Cardiac fibroblast (primary cell): ENCODE measurements at regions not wholly inside any gene's neighbourhood (a gene's known extent, or its start where the extent isn't known, plus 50 kb on each side); places are given as distances from the start of the nearest gene placed in this dataset.

Source experiments
- DNase-seq, 2 donors: peaks; one replicate each; pipeline versions ENCODE4 v3.0.0 to v3.0.0-alpha.2; 2010; ENCODE audit warnings: low read depth in 2 of 2
- H3K4me3 ChIP-seq, 2 donors: replicated peaks in 1 of 2; 1 replicate in 1 of 2; 2 replicates in 1 of 2; pipeline ENCODE4 v1.5.1; 2011; ENCODE audit warnings: low read depth in 2 of 2, low read length in 2 of 2, mild to moderate bottlenecking in 2 of 2, moderate library complexity in 1 of 2
- TF ChIP-seq, protein P1 (sequence below): IDR thresholded peaks from one replicate; pipeline ENCODE4 v1.5.1; 2011; ENCODE audit warnings: low read depth, mild to moderate bottlenecking, low read length, inconsistent platforms

DNA sequence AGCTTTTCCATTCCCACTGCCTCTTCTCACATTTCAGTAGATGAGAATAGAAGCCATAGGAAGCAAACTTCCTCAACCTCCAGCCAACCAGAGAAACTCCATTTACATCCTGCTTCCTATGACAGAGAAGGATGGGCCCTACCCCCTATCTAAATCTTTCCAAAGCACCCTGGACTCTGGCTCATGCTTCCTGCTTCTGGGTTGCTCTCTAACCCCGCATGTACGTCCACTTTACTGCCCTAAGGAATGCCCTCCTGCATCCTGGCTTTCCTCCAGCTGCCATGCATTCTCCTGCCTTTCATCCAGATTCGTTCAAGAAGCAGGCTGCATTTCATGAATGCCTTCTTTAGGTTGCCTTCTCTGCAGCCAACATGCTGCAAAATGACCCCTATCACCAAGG lies 91.9 kb downstream of the FAM217A start:
- DNase-seq: peak; percentile 30 to 85
- TF ChIP-seq, protein P1, sequence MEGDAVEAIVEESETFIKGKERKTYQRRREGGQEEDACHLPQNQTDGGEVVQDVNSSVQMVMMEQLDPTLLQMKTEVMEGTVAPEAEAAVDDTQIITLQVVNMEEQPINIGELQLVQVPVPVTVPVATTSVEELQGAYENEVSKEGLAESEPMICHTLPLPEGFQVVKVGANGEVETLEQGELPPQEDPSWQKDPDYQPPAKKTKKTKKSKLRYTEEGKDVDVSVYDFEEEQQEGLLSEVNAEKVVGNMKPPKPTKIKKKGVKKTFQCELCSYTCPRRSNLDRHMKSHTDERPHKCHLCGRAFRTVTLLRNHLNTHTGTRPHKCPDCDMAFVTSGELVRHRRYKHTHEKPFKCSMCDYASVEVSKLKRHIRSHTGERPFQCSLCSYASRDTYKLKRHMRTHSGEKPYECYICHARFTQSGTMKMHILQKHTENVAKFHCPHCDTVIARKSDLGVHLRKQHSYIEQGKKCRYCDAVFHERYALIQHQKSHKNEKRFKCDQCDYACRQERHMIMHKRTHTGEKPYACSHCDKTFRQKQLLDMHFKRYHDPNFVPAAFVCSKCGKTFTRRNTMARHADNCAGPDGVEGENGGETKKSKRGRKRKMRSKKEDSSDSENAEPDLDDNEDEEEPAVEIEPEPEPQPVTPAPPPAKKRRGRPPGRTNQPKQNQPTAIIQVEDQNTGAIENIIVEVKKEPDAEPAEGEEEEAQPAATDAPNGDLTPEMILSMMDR: no peak
- H3K4me3 ChIP-seq: no peak overlapping the region

DNA sequence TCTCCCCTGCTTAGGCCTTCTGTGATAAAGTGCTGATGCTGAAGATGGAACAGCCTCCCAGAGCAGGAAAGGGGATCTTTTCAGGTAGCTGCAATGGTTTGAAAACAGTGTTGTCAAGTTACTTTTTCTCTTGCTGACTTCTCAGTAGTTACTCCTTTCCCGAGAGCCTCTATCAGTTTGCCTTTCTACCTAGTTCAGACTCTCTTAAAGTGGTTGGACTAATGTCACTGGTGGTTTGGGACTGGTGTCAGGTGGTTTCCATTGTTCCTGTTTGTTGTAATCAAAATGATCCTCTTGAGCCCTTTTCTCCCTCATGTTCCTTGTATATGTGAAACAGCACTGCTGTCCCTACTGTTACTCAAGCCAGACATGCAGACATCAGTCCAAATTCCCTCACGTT lies 91.4 kb downstream of the FAM217A start:
- H3K4me3 ChIP-seq: no peak overlapping the region
- TF ChIP-seq, protein P1: no peak
- DNase-seq: no peak

DNA sequence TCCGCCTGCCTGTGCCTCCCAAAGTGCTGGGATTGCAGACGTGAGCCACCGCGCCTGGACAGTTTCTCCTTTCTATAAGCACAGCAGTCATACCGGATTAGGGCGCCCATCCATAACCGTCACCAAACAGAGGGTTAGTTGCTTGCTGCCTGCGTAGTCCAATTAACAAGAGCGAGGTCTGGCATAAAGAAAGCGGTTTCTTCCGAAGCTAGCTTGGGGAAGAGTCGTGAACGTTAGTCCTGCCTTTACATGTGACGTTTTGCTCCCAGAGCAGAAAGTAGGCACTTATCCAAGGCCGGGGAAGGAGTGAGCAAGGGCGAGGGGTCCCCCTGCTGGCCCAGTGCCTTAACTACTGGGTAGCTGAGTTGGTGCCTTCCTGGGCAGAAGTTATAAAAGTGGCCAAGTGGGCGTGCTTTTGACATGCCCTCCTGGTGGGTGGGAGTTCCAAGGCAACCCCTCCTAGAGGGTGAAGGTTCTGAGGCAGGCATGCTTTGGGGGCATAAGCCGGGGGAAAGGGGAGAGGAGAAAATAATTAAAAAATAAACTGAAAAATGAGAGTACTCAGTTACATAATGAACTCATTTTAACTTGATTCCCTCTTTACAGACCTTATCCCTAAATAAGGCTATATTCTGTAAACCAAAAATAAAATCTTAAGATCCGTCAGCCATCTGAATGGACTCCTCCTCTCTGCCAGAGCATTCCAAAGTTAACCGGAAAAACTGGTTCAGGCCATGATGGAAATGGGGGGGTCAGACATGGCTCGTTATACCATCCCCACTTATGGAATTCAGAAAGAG lies 88.0 kb downstream of the FAM217A start:
- DNase-seq: peak; percentile 94 to 96
- TF ChIP-seq, protein P1: peak; percentile 98
- peak overlapping the region; percentile 38 to 53 for H3K4me3 ChIP-seq

DNA sequence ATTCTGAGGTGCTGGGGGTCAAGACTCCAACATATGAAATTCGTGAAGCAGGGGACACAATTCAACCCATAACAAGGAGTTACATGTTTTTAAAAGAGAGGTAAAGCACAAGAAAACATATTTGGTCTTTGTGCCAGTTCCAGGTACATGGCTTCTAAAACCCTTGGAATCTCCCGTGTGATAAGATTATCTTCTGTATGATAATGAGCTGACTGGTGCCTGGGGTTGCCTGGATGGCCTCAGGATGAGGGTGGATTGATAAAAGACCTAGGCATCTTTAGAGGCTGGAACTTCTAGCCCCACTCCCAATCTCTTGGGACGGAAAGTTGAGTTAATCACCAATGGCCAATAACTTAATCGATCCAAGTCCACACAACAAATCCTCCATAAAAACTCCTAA lies 87.0 kb downstream of the FAM217A start:
- no peak overlapping the region for H3K4me3 ChIP-seq
- DNase-seq: no peak
- TF ChIP-seq, protein P1: no peak

DNA sequence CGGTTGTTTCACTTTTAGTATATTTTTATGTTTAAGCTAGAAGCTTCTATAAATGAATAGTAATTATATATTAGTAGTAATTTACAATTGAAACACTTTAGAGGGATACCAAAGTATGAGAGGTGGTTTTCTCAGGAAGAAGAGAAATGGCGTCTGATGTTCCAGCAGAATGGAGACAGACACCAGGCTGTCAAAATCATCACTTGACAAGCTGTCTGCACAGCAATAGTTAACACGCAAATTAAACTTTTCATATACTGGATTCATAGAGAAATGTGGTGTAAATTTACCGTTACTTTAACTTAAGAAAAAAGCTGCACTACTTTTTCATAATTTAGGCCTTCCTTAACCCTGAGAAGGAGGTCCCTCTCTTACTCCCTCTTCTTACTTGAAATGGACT lies 82.6 kb downstream of the FAM217A start:
- no peak overlapping the region for H3K4me3 ChIP-seq
- no peak for DNase-seq
- TF ChIP-seq, protein P1: no peak

DNA sequence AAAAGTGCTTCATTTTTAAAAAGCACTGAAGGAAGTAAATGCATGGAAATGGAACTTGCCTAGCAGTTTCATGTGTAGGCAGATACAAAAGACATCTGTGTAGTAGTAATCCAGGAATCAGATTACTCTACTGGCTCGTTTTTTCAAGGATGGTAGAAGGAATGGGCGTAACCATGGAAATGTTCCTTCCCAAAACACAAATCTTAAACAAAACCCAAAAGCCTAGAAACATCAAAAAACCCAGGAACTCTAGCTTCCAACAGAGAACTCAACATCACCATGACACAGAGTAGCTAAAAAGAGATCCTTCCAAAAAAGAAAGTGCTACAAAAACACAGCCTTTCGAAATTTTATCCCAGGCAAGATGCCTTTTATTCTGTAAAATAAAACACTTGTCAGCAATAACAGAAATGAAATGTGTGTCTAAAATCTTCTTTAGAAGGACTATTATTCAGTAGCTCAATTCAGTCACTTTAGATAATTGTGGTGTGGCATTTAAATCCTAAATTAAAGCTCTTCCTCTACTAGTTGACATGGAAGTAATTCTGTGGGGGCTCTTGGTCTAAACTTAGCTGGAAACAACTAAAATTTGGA lies 81.7 kb downstream of the FAM217A start:
- H3K4me3 ChIP-seq: no peak overlapping the region
- DNase-seq: peak; percentile 47 to 69

More for the DNA sequence above, 81.7 kb downstream of the FAM217A start:
- TF ChIP-seq, protein P1: no peak
